ENCODE measurements at regions not wholly inside any gene's neighbourhood (a gene's known extent, or its start where the extent isn't known, plus 50 kb on each side); places are given as distances from the start of the nearest gene placed in this dataset.

DNA sequence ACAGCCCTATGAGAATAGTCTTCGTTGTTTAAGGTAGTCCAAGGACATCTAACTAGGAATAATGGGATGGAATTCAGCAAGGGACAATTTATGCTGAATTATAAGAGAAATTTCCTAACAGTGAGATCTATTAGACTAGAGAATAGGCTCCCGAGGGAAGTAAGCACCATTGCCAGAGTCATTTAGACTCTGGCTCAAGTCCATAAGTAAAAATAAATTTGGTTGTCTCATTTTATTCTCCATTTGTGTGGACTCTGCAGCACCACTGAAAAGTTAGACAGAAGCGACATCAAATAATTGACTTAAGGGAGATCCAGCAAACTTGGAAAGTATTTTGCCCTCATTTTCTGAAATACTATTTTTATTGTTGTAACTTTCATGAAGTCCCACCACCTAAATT lies 129.3 kb upstream of the SMIM21 start:
- Histone ChIP-seq H3K4me1 (ENCODE audit: control insufficient read depth, insufficient read depth, low read length, unreplicated experiment) (no peaks in the 10 kb centered on the region), H2AFZ (ENCODE audit: low read length, unreplicated experiment) (no peak overlapping the region), H3K79me2 (ENCODE audit: control insufficient read depth, insufficient read depth, low read length, unreplicated experiment) (no peaks in the 10 kb centered on the region), H3K27me3 (ENCODE audit: insufficient read depth, low read length) (no peaks in the 10 kb centered on the region), H3K27ac (ENCODE audit: low read depth, low read length) (no peak overlapping the region), H3K36me3 (ENCODE audit: insufficient read depth, low read length) (no peaks in the 10 kb centered on the region), H3K4me3 (ENCODE audit: low read depth, low read length) (no peak overlapping the region)

DNA sequence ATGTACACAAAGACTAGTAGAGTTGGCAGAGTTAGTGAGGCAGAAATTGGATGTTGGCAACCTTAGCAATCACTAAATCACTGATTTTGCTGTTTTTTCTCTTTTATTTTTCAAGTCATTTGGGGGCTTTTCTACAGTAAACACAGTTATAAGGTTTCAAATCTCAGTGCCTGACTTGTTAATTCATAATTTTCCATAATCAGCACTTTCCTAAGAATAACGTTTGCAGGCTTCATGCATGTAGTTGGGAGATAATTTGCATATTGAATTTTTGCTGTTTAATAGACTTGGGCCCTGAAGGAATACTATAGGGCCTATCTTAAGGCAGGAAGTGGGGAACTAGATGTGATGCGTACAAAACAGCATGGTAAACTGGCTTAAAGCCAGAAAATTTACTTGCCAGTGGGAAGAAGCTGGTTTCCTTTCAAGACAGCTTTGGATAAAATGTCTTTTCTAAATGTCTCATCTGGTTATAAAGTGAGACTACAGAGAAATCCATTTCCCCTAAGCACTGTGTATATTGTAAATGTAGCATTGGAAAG lies 127.2 kb upstream of the SMIM21 start:
- H3K36me3 ChIP-seq (ENCODE audit: insufficient read depth, low read length) = no peaks in the 10 kb centered on the region
- H3K4me3 ChIP-seq (ENCODE audit: low read depth, low read length) = no peak overlapping the region
- H3K4me1 ChIP-seq (ENCODE audit: control insufficient read depth, insufficient read depth, low read length, unreplicated experiment) = no peaks in the 10 kb centered on the region
- H3K27ac ChIP-seq (ENCODE audit: low read depth, low read length) = no peak overlapping the region
- no peak overlapping the region for H2AFZ ChIP-seq (ENCODE audit: low read length, unreplicated experiment)
- no peaks in the 10 kb centered on the region for H3K79me2 ChIP-seq (ENCODE audit: control insufficient read depth, insufficient read depth, low read length, unreplicated experiment)
- no peaks in the 10 kb centered on the region for H3K27me3 ChIP-seq (ENCODE audit: insufficient read depth, low read length)

- Histone ChIP-seq H3K79me2 (ENCODE audit: control insufficient read depth, insufficient read depth, low read length, unreplicated experiment) (no peaks in the 10 kb centered on the region), H2AFZ (ENCODE audit: low read length, unreplicated experiment) (no peak overlapping the region), H3K4me3 (ENCODE audit: low read depth, low read length) (no peak overlapping the region), H3K27me3 (ENCODE audit: insufficient read depth, low read length) (no peaks in the 10 kb centered on the region), H3K36me3 (ENCODE audit: insufficient read depth, low read length) (no peaks in the 10 kb centered on the region), H3K4me1 (ENCODE audit: control insufficient read depth, insufficient read depth, low read length, unreplicated experiment) (no peaks in the 10 kb centered on the region), H3K27ac (ENCODE audit: low read depth, low read length) (no peak overlapping the region)
Observed at GRCh38 chr18:75554176-75554575, 126.7 kb upstream of the SMIM21 start.

DNA sequence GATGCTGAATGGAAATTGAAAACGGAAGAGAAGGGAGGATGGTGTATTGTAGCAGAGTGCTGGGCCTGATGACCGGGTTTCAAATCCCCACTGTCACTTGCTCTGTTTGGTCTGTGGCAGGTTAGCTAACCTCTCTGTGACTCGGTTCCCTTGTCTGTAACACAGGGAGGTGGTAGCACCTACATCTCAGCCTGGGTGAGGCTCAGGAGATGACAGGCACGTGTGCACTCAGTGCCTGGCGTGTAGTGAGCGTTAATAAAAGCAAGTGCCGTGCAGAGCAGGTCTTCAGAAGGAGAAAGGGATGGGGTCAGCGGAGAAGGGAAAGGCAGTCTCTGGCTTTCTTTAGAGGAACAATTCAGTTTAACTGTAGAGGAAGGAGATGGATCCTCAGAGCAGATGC lies 125.5 kb upstream of the SMIM21 start:
- Histone ChIP-seq H3K4me3 (ENCODE audit: low read depth, low read length) (no peak overlapping the region), H3K79me2 (ENCODE audit: control insufficient read depth, insufficient read depth, low read length, unreplicated experiment) (no peaks in the 10 kb centered on the region), H3K27me3 (ENCODE audit: insufficient read depth, low read length) (no peaks in the 10 kb centered on the region), H3K27ac (ENCODE audit: low read depth, low read length) (no peak overlapping the region), H3K4me1 (ENCODE audit: control insufficient read depth, insufficient read depth, low read length, unreplicated experiment) (no peaks in the 10 kb centered on the region), H3K36me3 (ENCODE audit: insufficient read depth, low read length) (no peaks in the 10 kb centered on the region), H2AFZ (ENCODE audit: low read length, unreplicated experiment) (no peak overlapping the region)

DNA sequence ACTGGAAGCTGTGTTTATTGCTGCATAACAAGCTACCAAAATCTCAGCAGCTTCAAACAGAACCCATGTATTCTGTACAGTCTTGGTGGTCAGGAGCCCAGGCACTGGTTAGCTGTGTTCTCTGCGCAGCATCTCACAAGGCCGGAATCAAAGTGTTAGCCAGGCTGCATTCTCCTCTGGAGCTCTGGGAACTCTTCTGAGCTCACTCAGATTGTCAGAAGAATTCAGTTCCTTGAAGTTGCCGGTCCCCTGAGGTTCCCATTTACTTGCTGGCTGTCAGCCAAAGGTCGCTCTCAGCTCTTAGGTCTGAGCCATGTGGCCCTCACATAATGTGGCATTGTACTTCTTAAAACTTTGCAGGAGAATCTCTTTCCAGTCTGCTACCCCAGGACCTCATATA lies 123.6 kb upstream of the SMIM21 start:
- Histone ChIP-seq H3K4me3 (ENCODE audit: low read depth, low read length) (no peak overlapping the region), H3K4me1 (ENCODE audit: control insufficient read depth, insufficient read depth, low read length, unreplicated experiment) (no peaks in the 10 kb centered on the region), H3K27me3 (ENCODE audit: insufficient read depth, low read length) (no peaks in the 10 kb centered on the region), H3K79me2 (ENCODE audit: control insufficient read depth, insufficient read depth, low read length, unreplicated experiment) (no peaks in the 10 kb centered on the region), H3K27ac (ENCODE audit: low read depth, low read length) (no peak overlapping the region), H2AFZ (ENCODE audit: low read length, unreplicated experiment) (no peak overlapping the region), H3K36me3 (ENCODE audit: insufficient read depth, low read length) (no peaks in the 10 kb centered on the region)

GRCh38 chr18:75548353-75548905 lies 120.9 kb upstream of the SMIM21 start:
- H3K4me1 ChIP-seq (ENCODE audit: control insufficient read depth, insufficient read depth, low read length, unreplicated experiment) = no peaks in the 10 kb centered on the region
- no peaks in the 10 kb centered on the region for H3K79me2 ChIP-seq (ENCODE audit: control insufficient read depth, insufficient read depth, low read length, unreplicated experiment)
- no peaks in the 10 kb centered on the region for H3K27me3 ChIP-seq (ENCODE audit: insufficient read depth, low read length)
- H2AFZ ChIP-seq (ENCODE audit: low read length, unreplicated experiment) = no peak overlapping the region
- H3K4me3 ChIP-seq (ENCODE audit: low read depth, low read length) = no peak overlapping the region
- no peaks in the 10 kb centered on the region for H3K36me3 ChIP-seq (ENCODE audit: insufficient read depth, low read length)
- H3K27ac ChIP-seq (ENCODE audit: low read depth, low read length) = no peak overlapping the region

DNA sequence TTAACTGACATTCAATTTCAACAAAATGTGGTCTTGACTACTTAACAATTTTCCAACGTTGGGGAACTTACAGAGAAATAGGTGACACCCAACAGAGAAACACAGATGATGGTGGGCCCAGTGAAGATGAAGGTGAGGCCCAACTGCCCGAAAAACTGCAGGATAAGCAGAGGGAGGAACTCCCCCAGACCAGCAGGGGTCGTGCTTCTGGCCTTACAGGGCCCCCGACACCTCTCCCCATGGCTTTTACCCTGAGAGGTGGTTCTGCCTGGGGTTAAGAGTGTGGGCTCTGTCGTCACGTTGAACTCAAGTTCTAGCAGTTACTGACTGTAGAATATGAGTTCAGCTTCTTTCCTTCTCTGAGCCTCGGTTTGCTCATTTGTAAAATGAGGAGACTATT lies 119.5 kb upstream of the SMIM21 start:
- H3K36me3 ChIP-seq (ENCODE audit: insufficient read depth, low read length) = no peaks in the 10 kb centered on the region
- H2AFZ ChIP-seq (ENCODE audit: low read length, unreplicated experiment) = no peak overlapping the region
- no peaks in the 10 kb centered on the region for H3K4me1 ChIP-seq (ENCODE audit: control insufficient read depth, insufficient read depth, low read length, unreplicated experiment)
- H3K27me3 ChIP-seq (ENCODE audit: insufficient read depth, low read length) = no peaks in the 10 kb centered on the region
- H3K27ac ChIP-seq (ENCODE audit: low read depth, low read length) = no peak overlapping the region
- H3K79me2 ChIP-seq (ENCODE audit: control insufficient read depth, insufficient read depth, low read length, unreplicated experiment) = no peaks in the 10 kb centered on the region
- no peak overlapping the region for H3K4me3 ChIP-seq (ENCODE audit: low read depth, low read length)

GRCh38 chr18:75545189-75545588 lies 117.7 kb upstream of the SMIM21 start:
- H3K4me3 ChIP-seq (ENCODE audit: low read depth, low read length) = no peak overlapping the region
- H2AFZ ChIP-seq (ENCODE audit: low read length, unreplicated experiment) = no peak overlapping the region
- no peaks in the 10 kb centered on the region for H3K4me1 ChIP-seq (ENCODE audit: control insufficient read depth, insufficient read depth, low read length, unreplicated experiment)
- no peak overlapping the region for H3K27ac ChIP-seq (ENCODE audit: low read depth, low read length)
- no peaks in the 10 kb centered on the region for H3K36me3 ChIP-seq (ENCODE audit: insufficient read depth, low read length)
- H3K79me2 ChIP-seq (ENCODE audit: control insufficient read depth, insufficient read depth, low read length, unreplicated experiment) = no peaks in the 10 kb centered on the region
- H3K27me3 ChIP-seq (ENCODE audit: insufficient read depth, low read length) = no peaks in the 10 kb centered on the region

- Histone ChIP-seq H3K27ac (ENCODE audit: low read depth, low read length) (no peak overlapping the region), H3K27me3 (ENCODE audit: insufficient read depth, low read length) (no peaks in the 10 kb centered on the region), H3K4me1 (ENCODE audit: control insufficient read depth, insufficient read depth, low read length, unreplicated experiment) (no peaks in the 10 kb centered on the region), H3K36me3 (ENCODE audit: insufficient read depth, low read length) (no peaks in the 10 kb centered on the region), H3K79me2 (ENCODE audit: control insufficient read depth, insufficient read depth, low read length, unreplicated experiment) (no peaks in the 10 kb centered on the region), H3K4me3 (ENCODE audit: low read depth, low read length) (no peak overlapping the region), H2AFZ (ENCODE audit: low read length, unreplicated experiment) (no peak overlapping the region)
Observed at GRCh38 chr18:75544496-75544895, 117.0 kb upstream of the SMIM21 start.

- H3K27me3 ChIP-seq (ENCODE audit: insufficient read depth, low read length) = no peaks in the 10 kb centered on the region
- H3K36me3 ChIP-seq (ENCODE audit: insufficient read depth, low read length) = no peaks in the 10 kb centered on the region
- H3K27ac ChIP-seq (ENCODE audit: low read depth, low read length) = no peak overlapping the region
- H3K4me1 ChIP-seq (ENCODE audit: control insufficient read depth, insufficient read depth, low read length, unreplicated experiment) = no peaks in the 10 kb centered on the region
- no peak overlapping the region for H2AFZ ChIP-seq (ENCODE audit: low read length, unreplicated experiment)
- H3K4me3 ChIP-seq (ENCODE audit: low read depth, low read length) = no peak overlapping the region
- H3K79me2 ChIP-seq (ENCODE audit: control insufficient read depth, insufficient read depth, low read length, unreplicated experiment) = no peaks in the 10 kb centered on the region
Observed at GRCh38 chr18:75544051-75544481, 116.6 kb upstream of the SMIM21 start.

GRCh38 chr18:75538727-75539126 lies 111.2 kb upstream of the SMIM21 start:
- Histone ChIP-seq H3K27me3 (ENCODE audit: insufficient read depth, low read length) (no peaks in the 10 kb centered on the region), H3K4me1 (ENCODE audit: control insufficient read depth, insufficient read depth, low read length, unreplicated experiment) (no peaks in the 10 kb centered on the region), H2AFZ (ENCODE audit: low read length, unreplicated experiment) (no peak overlapping the region), H3K36me3 (ENCODE audit: insufficient read depth, low read length) (no peaks in the 10 kb centered on the region), H3K4me3 (ENCODE audit: low read depth, low read length) (no peak overlapping the region), H3K79me2 (ENCODE audit: control insufficient read depth, insufficient read depth, low read length, unreplicated experiment) (no peaks in the 10 kb centered on the region), H3K27ac (ENCODE audit: low read depth, low read length) (no peak overlapping the region)

Data from ACC112 (cell line).